A172 (cell line): ENCODE measurements at regions not wholly inside any gene's neighbourhood (a gene's known extent, or its start where the extent isn't known, plus 50 kb on each side); places are given as distances from the start of the nearest gene placed in this dataset.
A peak's percentile ranks its signal among the peaks of the same experiment; 100 is the strongest.

Experiments used
- DNase-seq: peaks from one replicate; pipeline ENCODE4 v3.0.0-alpha.2; 2015; ENCODE audit warnings: low spot score

DNA sequence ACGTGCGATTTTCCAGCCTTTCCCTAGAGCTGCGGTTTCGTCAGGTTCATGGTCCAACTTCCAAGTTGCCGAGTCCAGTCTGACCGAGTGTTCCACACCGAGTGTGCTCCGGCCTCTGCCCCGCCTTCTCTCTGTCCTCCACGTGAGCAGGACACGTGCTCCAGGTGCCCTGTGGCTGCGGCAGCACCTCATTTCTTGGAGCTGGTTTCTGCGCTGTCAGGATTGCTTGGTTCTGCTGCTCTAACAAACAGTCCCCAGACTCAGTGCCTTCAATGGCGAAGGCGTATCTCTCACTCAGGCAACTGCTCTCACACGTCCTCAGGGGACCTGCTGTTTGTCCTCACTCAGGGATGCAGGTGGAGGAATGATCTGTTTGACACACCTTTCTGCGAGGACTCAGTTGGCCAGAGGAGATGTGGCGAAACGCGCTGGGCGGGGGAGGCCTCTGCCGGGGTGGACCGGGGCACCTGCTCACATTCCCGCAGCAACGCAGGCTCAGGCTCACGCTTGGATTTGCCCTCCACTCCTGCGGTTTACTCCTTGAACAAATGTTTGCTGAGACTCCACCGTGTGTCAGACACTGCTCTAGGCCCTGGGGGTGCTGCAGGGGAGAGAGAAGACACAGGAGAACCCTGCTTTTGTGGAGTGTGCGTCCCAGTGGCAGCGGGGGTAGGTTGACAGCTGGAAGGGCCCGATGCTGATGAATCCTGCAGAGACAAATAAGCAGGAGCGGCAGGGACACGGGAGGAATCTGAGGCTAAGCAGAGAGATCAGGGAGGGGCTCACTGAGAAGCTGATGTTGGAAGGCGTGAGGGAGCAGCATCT lies 63.4 kb upstream of the FBRSL1 start:
- no peak for DNase-seq

DNA sequence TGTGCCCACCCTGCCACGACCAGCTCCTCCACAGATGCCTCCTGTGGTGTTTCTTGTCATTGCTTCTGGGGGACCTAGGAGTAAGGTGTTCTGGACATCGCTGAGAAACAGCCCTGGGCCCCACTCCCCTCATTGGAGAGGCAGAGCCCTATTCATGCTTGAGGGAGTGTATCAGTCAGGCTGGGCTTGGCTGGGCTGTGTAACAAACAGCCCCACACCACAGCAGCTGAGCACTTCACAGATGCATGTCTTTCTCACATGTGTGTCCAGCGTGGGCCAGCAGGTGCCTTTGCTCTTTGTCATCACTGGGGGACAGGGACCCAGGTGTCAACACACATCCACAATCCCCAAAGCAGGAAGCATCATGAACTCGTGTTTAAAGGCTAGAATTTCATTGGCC lies 65.1 kb upstream of the FBRSL1 start:
- no peak for DNase-seq

GRCh38 chr12:132423820-132424645 lies 65.9 kb upstream of the FBRSL1 start:
- no peak for DNase-seq

DNA sequence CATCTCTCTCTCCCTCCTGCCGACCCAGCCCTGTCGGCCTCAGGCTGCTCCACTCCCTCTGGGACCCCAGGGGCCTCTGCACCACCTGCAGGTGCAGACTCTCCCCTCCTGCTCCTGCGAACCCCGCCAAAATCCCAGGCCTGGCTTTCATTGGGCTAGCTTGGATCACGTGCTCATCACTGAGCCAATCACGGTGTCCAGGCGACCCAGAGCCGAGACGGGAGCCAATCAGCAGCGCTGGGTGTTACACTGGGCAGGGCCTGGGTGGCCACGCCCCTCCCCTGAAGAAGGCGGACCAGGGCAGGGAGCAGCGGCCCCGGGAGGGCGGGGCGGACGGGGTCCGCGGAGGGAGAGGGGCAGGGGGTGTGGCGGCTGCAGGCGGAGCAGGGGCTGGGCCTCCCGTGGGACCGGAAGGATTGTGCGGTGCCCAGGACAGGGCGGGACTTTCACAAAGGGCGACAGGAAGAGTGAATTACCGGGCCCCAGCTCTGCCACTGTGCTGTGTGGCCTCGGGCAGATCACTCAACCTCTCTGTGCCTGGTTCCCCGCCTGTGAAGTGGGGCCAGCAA lies 66.6 kb upstream of the FBRSL1 start:
- no peak for DNase-seq

- no peak for DNase-seq
These were observed 67.4 kb upstream of the FBRSL1 start for GRCh38 chr12:132422381-132423043.

DNA sequence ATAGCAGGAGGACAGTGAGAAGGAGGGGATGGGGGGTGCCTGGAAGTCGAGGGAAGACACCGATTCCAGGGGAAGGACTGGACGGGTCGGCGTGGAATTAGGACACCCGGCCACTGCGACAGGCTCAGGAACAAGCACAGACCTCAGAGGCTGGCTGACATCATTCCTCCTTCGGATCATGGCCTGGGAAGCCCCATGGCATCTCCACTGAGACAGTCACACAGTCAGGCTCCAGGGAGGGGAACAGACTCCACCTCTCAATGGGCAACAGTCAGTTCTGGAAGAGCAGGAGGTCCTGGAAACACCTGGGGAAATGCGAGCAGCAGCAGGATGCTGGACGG lies 67.9 kb upstream of the FBRSL1 start:
- DNase-seq, result no peak

GRCh38 chr12:132419631-132420246 lies 70.2 kb upstream of the FBRSL1 start:
- DNase-seq, result no peak

DNA sequence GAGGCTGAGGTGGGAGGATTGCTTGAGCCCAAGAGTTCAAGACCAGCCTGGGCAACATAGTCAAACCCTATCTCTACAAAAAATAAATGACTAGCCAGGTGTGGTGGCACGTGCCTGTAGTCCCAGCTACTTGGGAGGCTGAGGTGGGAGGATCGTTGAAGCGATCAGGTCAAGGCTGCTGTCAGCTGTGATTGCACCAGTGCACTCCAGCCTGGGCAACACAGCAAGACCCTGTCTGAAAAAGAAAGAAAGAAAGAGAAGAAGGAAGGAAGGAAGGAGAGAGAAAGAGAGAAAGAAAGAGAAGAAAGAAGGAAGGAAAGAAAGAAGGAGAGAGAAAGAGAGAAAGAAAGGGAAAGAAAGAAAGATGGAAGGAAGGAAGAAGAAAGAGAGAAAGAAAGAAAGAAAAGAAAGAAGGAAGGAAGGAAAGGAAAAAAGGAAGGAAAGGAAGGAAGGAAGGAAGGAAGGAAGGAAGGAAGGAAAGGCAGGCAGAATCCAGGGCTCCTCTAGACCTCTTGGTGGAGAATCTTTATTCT lies 71.5 kb upstream of the FBRSL1 start:
- no peak for DNase-seq

DNA sequence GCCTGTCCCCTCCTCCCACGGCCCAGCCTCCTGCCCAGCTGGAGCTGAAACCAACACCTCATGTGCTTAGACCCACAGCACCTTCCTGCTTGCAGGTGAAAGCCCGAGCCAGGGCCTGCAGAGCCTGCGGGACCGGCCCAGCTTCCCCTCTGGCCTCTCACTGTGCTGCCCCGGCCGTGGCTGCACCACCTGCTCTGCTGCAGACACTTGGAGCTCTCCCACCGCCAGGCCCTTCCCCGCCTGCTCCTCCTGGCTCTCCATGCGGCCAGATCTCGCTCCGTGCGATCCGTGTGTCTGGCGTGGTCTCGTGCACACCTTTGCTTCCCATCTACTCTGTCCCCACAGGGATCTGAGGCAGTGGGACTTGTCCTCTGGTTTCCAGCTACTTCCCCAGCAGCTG lies 72.2 kb upstream of the FBRSL1 start:
- no peak for DNase-seq

DNA sequence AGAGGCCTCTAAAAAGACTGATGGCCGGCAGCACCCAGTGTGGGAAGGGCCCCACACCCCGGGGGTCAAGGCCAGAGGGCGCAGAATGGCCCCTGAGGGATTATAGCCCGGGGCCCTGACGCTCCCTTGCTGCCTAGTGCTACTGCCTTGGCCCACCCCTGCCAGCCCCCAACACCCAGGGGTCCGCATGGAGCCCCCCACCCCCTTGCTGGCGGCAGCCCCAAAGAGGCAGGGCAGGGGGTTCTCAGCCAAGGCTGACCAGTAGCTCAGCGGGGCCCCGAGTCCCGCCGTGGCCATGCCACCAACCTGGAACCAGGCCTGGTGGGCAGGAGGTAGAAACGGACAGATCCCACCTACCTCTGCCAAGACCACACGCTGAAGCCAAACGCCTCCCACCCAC lies 73.1 kb upstream of the FBRSL1 start:
- DNase-seq, result no peak

- DNase-seq, result no peak
These were observed 73.8 kb upstream of the FBRSL1 start for GRCh38 chr12:132416121-132416673.

- DNase-seq, result no peak
These were observed 74.4 kb upstream of the FBRSL1 start for GRCh38 chr12:132415327-132416120.

DNA sequence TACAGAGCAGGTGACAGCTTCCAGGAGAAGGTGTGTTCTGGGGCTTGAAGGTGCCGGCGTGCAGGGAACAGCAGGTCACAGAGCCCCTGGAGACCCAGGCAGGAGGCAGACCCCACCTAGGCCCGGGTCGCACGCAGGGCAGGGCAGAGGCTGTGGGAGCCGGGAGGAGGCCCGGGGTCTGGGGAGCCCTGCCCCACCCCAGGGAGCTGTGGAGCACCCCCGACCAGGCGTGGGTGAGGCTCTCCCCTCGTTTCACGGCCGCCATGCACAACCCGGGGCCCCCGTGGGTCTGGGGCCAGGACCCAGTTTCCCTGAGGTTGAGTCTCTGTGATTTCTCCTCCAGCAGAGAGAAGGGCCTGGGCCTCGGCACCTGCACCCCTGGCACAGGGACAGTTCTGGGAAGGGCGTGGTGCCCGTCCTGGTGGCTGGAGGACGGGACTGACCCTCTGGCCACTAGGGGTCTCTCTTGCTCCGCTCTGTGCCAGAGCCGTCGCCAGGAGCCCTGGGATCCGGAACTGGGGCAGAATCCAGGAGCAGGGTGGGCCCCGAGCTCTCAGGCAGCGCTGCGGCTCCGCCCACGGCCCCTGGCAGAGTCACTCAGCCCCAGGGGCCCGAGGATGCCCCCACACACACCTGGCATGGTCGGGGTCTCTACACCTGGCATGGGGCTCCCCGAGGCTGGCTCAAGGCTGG lies 75.2 kb upstream of the FBRSL1 start:
- DNase-seq, result peak; percentile 68

DNA sequence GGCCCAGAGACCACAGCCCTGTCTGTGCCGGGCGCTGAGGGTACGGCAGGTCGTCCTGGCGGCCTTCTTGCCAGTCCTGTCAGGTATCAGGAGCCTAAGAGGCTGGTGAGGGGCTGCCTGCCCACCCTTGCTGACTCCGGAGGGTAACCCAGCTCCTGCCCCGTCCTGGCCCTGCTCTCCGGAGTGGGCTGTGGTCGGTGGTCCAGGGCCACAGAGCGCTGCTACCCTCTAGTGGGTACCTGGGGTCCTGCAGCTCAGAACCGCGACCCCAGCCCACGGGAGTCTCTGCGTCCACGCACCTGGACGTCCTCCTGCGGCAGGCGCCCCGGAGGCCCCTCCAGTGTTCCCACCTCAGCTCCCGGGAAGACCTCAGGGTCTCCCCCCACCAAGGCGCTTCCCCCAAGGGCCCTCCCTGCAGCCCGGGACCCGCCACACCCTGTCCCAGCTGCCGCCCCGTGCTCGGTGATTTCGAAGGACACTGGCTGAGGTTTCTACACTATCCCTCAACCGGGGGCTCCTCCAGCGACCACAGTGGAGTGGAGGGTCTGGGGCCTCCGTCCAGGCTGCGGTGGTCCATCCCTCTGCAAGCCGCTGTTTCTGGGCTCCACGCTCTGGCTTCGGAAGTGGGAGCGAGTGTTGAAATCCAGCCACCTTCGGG lies 75.9 kb upstream of the FBRSL1 start:
- no peak for DNase-seq

DNA sequence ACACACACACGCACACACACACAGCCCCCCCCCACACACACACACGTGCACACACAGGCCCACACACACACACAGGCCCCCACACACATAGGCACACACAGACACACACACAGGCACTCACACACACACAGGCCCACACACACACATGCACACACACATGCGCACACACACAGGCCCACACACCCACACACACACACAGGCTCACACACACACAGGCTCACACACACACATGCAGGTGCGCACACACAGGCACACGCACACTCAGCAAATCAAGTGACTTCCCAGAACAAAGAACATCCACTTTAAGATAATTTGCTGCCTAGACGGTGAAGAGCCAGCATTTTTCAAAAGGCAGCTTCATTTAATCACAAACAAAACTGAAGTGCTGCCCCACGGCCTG lies 78.5 kb upstream of the FBRSL1 start:
- DNase-seq, result no peak

GRCh38 chr12:132410849-132411248 lies 79.1 kb upstream of the FBRSL1 start:
- DNase-seq, result no peak

DNA sequence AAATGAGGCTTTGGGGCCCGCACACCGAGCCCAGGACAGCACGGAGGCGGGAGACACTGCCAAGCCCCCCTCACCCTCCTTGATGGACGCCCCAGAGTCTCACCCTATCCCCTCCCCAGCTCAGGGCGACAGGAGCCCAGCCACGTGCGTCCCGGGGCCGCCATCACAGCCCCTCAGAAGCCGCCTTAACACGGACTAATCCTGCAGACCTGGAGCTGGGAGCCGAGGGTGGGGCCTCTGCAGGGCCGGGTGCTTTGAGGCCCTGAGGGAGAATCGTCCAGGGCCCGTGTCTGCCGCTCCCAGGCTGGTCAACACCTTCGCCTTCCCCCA lies 79.7 kb upstream of the FBRSL1 start:
- no peak for DNase-seq

DNA sequence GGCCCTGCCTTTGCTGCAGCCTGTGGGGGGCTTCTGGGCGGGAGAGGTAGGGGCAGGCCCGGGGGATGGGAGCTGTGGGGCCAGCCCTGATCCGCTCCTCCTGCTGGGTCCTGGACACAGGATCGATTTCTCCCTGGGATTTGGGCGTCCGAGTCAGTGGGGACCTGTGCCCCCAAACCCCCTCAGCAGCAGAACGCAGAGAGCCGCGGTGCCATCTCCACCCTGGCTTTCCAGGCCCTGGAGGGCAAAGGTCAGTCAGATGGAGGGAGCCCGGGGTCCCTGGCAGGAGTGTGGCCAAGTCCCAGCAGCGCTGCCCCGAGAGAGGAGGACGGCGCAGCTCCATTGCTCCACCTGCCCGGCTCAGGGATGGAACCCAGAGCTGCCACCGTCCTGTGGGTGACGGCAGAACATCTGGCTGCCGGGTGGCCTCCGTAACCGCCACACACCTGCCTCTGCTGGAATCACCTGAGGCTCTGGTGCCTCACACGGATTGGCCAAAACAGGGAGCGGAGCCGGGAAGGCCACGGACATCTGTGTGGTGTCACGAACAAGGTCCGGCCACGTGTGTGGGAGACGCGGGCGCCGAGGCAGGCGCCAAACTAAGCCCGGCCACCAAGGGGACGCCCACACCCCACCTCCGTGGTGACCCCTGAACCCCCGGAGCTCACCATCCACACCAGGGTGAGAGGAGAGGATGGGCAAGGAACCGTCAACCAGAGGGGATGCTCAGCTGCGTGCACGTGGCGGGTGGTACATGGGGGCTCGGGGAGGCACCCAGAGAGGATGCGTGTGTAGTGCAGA lies 80.3 kb upstream of the FBRSL1 start:
- DNase-seq, result no peak
